GM23338 (cell line): ENCODE measurements at regions not wholly inside any gene's neighbourhood (a gene's known extent, or its start where the extent isn't known, plus 50 kb on each side); places are given as distances from the start of the nearest gene placed in this dataset.

Source experiments
- ATAC-seq: fragments of 200-7000 bp; cut with Tn5 transposase; 3 replicates; pipeline ENCODE4 v1.9.1; 2020
- DNase-seq: peaks from one replicate; pipeline ENCODE4 v3.0.0-alpha.2; 2015; ENCODE audit warnings: low spot score
- H2AFZ ChIP-seq: fragments of 200-600 bp; sonication (generic); 2 replicates; pipeline ENCODE4 v1.8.0; 2016; ENCODE audit warnings: antibody characterized with exemption, mild to moderate bottlenecking, moderate library complexity
- H3F3A ChIP-seq: fragments of 200-600 bp; sonication (generic); replicated peaks from 2 replicates; pipeline ENCODE4 v1.8.0; 2017; ENCODE audit warnings: antibody characterized with exemption, mixed run types, low read depth
- H3K27ac ChIP-seq: fragments of 200-600 bp; sonication (generic); 2 replicates; pipeline ENCODE4 v1.6.1; 2016; ENCODE audit warnings: low read depth
- H3K27me3 ChIP-seq: fragments of 200-600 bp; sonication (generic); 2 replicates; pipeline ENCODE4 v1.8.0; 2016; ENCODE audit warnings: mild to moderate bottlenecking, mixed run types, moderate library complexity; ENCODE audit not compliant: insufficient read depth
- H3K36me3 ChIP-seq: fragments of 200-600 bp; sonication (generic); 2 replicates; pipeline ENCODE4 v1.8.0; 2016; ENCODE audit warnings: mild to moderate bottlenecking; ENCODE audit not compliant: insufficient read depth
- H3K4me1 ChIP-seq: fragments of 200-600 bp; sonication (generic); 2 replicates; pipeline ENCODE4 v1.8.0; 2016; ENCODE audit warnings: mild to moderate bottlenecking, moderate library complexity; ENCODE audit not compliant: insufficient read depth
- H3K4me2 ChIP-seq: fragments of 200-600 bp; sonication (generic); 2 replicates; pipeline ENCODE4 v1.7.1; 2017; ENCODE audit warnings: mixed run types
- H3K4me3 ChIP-seq: fragments of 200-600 bp; sonication (generic); 2 replicates; pipeline ENCODE4 v1.6.1; 2016; ENCODE audit warnings: mixed run types
- H3K79me2 ChIP-seq: fragments of 200-600 bp; sonication (generic); replicated peaks from 2 replicates; pipeline ENCODE4 v1.8.0; 2017; ENCODE audit warnings: mild to moderate bottlenecking; ENCODE audit not compliant: insufficient read depth
- H3K9me2 ChIP-seq: fragments of 200-600 bp; sonication (generic); 2 replicates; pipeline ENCODE4 v1.8.0; 2017; ENCODE audit not compliant: insufficient read depth
- H4K20me1 ChIP-seq: fragments of 200-600 bp; sonication (generic); replicated peaks from 2 replicates; pipeline ENCODE4 v1.8.0; 2017; ENCODE audit warnings: mild to moderate bottlenecking; ENCODE audit not compliant: insufficient read depth
- H3K27ac Mint-ChIP-seq: 2 replicates; pipeline ENCODE4 v1.8.0; 2020; ENCODE audit warnings: inconsistent platforms, mild to moderate bottlenecking, moderate library complexity, mixed read lengths
- H3K27me3 Mint-ChIP-seq: 3 replicates; pipeline ENCODE4 v1.8.0; 2022; ENCODE audit warnings: low read depth, mild to moderate bottlenecking, moderate library complexity, mixed read lengths, inconsistent platforms; ENCODE audit not compliant: insufficient read depth, poor library complexity
- H3K36me3 Mint-ChIP-seq: 3 replicates; pipeline ENCODE4 v1.8.0; 2021; ENCODE audit warnings: low read depth, mild to moderate bottlenecking, inconsistent platforms, moderate library complexity, mixed read lengths
- H3K4me1 Mint-ChIP-seq: 3 replicates; pipeline ENCODE4 v1.8.0; 2020; ENCODE audit warnings: mild to moderate bottlenecking, inconsistent platforms, mixed read lengths
- H3K4me3 Mint-ChIP-seq: 3 replicates; pipeline ENCODE4 v1.8.0; 2021; ENCODE audit warnings: moderate library complexity, mild to moderate bottlenecking, inconsistent platforms, mixed read lengths
- H3K9me3 Mint-ChIP-seq: 3 replicates; pipeline ENCODE4 v1.8.0; 2020; ENCODE audit warnings: moderate library complexity, mild to moderate bottlenecking, inconsistent platforms, mixed read lengths
- CREB1 ChIP-seq: fragments of 250-450 bp; sonication (Bioruptor Pico); IDR thresholded peaks from 2 replicates; pipeline ENCODE4 v1.5.0; 2020; ENCODE audit warnings: low read depth, mild to moderate bottlenecking, moderate library complexity
- CTCF ChIP-seq, 2 experiments: fragments of 200-600 bp in 1 of 2; sonication (generic) in 1 of 2; conservative IDR thresholded peaks; 2 replicates each; pipeline versions ENCODE4 v1.5.1 to v1.6.1; 2016 to 2017; ENCODE audit warnings: antibody characterized with exemption in 2 of 2, low read depth in 2 of 2, mild to moderate bottlenecking in 2 of 2, moderate library complexity in 1 of 2
- ETS1 ChIP-seq: IDR thresholded peaks from 2 replicates; pipeline ENCODE4 v1.6.1; 2016; ENCODE audit warnings: antibody characterized with exemption
- EZH2 ChIP-seq: fragments of 200-600 bp; sonication (generic); IDR thresholded peaks from one replicate; pipeline ENCODE4 v1.8.0; 2017; ENCODE audit warnings: antibody characterized with exemption, mild to moderate bottlenecking, low read depth; ENCODE audit not compliant: unreplicated experiment
- EZH2phosphoT487 ChIP-seq: fragments of 200-600 bp; sonication (generic); IDR thresholded peaks from one replicate; pipeline ENCODE4 v1.8.1; 2018; ENCODE audit warnings: antibody characterized with exemption; ENCODE audit not compliant: unreplicated experiment
- JUNB ChIP-seq: IDR thresholded peaks from one replicate; pipeline ENCODE4 v1.6.1; 2016; ENCODE audit warnings: antibody characterized with exemption; ENCODE audit not compliant: unreplicated experiment
- NANOG ChIP-seq: IDR thresholded peaks from 2 replicates; pipeline ENCODE4 v1.6.1; 2016; ENCODE audit warnings: antibody characterized with exemption, borderline replicate concordance
- POLR2AphosphoS5 ChIP-seq: IDR thresholded peaks from 2 replicates; pipeline ENCODE4 v1.6.1; 2016; ENCODE audit warnings: antibody characterized with exemption, low read depth
- REST ChIP-seq: IDR thresholded peaks from one replicate; pipeline ENCODE4 v1.6.1; 2018; ENCODE audit warnings: antibody characterized with exemption; ENCODE audit not compliant: unreplicated experiment
- STAT1 ChIP-seq: IDR thresholded peaks from one replicate; pipeline ENCODE4 v1.6.1; 2016; ENCODE audit warnings: antibody characterized with exemption; ENCODE audit not compliant: unreplicated experiment
- ZNF114 ChIP-seq: fragments of 250-450 bp; sonication (Bioruptor Pico); IDR thresholded peaks from 2 replicates; pipeline ENCODE4 v1.5.0; 2020; ENCODE audit warnings: mild to moderate bottlenecking, moderate library complexity
- ZNF331 ChIP-seq: fragments of 250-450 bp; sonication (Bioruptor Pico); IDR thresholded peaks from 2 replicates; pipeline ENCODE4 v1.5.0; 2020; ENCODE audit warnings: low read depth, mild to moderate bottlenecking, moderate library complexity
- ZNF462 ChIP-seq: fragments of 250-450 bp; sonication (Bioruptor Pico); IDR thresholded peaks from 2 replicates; pipeline ENCODE4 v1.5.0; 2020; ENCODE audit warnings: mild to moderate bottlenecking, moderate library complexity

GRCh38 chr13:73412933-73413332 is 354.1 kb downstream of the KLF5 start:
- DNase-seq (no peak), ATAC-seq (no peak)
- Histone ChIP-seq H3K79me2 (no peaks in the 10 kb centered on the region), H2AFZ (no peak overlapping the region), H3K9me2 (peaks cover 15% of the 10 kb centered on the region; the same call in 1 of the 2 replicates), H3F3A (no peaks in the 10 kb centered on the region), H4K20me1 (no peaks in the 10 kb centered on the region), H3K27ac (no peak overlapping the region), H3K4me1 (no peaks in the 10 kb centered on the region), H3K4me3 (no peak overlapping the region), H3K4me2 (no peak overlapping the region), H3K36me3 (no peaks in the 10 kb centered on the region), H3K27me3 (no peaks in the 10 kb centered on the region)
- peaks cover 3% of the 10 kb centered on the region for H3K27me3 Mint-ChIP-seq
- H3K27ac Mint-ChIP-seq: no peak overlapping the region
- H3K4me1 Mint-ChIP-seq: peaks cover 6% of the 10 kb centered on the region
- peaks cover 2% of the 10 kb centered on the region; the same call in 1 of the 3 replicates for H3K9me3 Mint-ChIP-seq
- H3K36me3 Mint-ChIP-seq: no peaks in the 10 kb centered on the region
- H3K4me3 Mint-ChIP-seq: no peak overlapping the region
- TF ChIP-seq ZNF331 (CRISPR knock-in tag) (no peak), CTCF (conservative IDR thresholded peaks at IDR 0.05; ENCODE audit: low read depth in 2 of 2) (no peak), NANOG (no peak), ZNF114 (CRISPR knock-in tag) (no peak), ETS1 (no peak), EZH2 (no peak), STAT1 (no peak), ZNF462 (CRISPR knock-in tag) (no peak), POLR2AphosphoS5 (no peak), REST (no peak), JUNB (no peak), EZH2phosphoT487 (no peak), CREB1 (CRISPR knock-in tag) (no peak)
